ENCODE measurements at regions not wholly inside any gene's neighbourhood (a gene's known extent, or its start where the extent isn't known, plus 50 kb on each side); places are given as distances from the start of the nearest gene placed in this dataset.

DNA sequence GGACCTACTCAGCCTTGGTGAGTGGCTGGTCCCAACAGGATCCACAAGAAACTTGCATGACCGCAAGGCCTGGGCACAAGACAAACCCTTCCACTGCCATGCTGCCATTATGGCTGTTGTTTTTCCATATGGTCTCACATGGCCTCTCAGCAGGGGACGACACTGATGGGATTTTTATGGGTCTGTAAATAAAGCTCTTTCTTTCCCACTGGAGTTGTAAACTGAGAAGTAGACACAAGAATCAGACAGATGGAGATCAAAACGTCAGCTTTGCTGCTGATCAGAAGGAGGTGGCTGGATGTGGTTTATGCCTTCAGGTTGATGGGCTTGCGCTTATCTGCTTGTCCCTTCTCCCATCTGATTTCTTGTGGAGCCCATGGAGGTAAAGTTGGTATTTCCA is 138.1 kb upstream of the KCNJ6 start:
- no peaks in the 10 kb centered on the region for H3K36me3 ChIP-seq (ENCODE audit: control insufficient read depth in 4 of 4, insufficient read depth in 4 of 4, low read length in 4 of 4)
- no peak overlapping the region for H3K27ac ChIP-seq (ENCODE audit: low read depth in 1 of 2, low read length in 1 of 2)
- no peaks in the 10 kb centered on the region for H3K4me1 ChIP-seq (ENCODE audit: control insufficient read depth in 5 of 5, insufficient read depth in 5 of 5, low read length in 5 of 5)
- no peaks in the 10 kb centered on the region for H3K9me3 ChIP-seq (ENCODE audit: control insufficient read depth in 4 of 4, insufficient read depth in 3 of 4, low read length in 3 of 4)
- WGBS, 2 donors = 71 to 80% methylated on average over 4 of the region's 4 CpGs
- no peak overlapping the region for H3K4me3 ChIP-seq
- TF ChIP-seq, protein P1, sequence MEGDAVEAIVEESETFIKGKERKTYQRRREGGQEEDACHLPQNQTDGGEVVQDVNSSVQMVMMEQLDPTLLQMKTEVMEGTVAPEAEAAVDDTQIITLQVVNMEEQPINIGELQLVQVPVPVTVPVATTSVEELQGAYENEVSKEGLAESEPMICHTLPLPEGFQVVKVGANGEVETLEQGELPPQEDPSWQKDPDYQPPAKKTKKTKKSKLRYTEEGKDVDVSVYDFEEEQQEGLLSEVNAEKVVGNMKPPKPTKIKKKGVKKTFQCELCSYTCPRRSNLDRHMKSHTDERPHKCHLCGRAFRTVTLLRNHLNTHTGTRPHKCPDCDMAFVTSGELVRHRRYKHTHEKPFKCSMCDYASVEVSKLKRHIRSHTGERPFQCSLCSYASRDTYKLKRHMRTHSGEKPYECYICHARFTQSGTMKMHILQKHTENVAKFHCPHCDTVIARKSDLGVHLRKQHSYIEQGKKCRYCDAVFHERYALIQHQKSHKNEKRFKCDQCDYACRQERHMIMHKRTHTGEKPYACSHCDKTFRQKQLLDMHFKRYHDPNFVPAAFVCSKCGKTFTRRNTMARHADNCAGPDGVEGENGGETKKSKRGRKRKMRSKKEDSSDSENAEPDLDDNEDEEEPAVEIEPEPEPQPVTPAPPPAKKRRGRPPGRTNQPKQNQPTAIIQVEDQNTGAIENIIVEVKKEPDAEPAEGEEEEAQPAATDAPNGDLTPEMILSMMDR (IDR thresholded peaks at IDR 0.05; ENCODE audit: control extremely low read depth, extremely low read depth) = no peak
- DNase-seq = no peak
- H3K9ac ChIP-seq (ENCODE audit: insufficient read depth in 1 of 2, low read length in 2 of 2) = no peak overlapping the region
- no peak for ATAC-seq (ENCODE audit: insufficient read depth, low FRiP score)
- H3K27me3 ChIP-seq (ENCODE audit: control insufficient read depth in 3 of 3, insufficient read depth in 3 of 3, low read length in 2 of 3) = no peaks in the 10 kb centered on the region

DNA sequence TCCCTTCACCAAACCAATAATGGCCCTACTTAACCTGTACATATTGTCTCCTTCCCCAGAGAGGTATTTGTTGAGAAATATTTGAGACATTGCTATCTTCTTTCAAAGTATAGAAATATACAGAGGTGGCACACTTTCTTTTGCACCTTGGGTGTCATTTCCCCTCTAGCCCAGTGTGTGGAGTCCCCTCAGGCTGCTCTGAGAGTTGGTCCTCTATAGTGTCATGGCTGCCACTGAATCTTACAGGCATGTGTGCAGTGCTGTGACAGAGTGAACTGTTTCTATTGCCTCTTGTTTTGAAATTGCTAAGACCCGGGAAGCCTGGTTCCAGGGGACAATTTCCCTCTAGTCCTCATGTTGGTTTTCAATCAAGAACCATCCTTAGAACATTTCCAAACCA is 140.2 kb upstream of the KCNJ6 start:
- no peak for ATAC-seq (ENCODE audit: insufficient read depth, low FRiP score)
- Histone ChIP-seq H3K4me3 (no peak overlapping the region), H3K9me3 (ENCODE audit: control insufficient read depth in 4 of 4, insufficient read depth in 3 of 4, low read length in 3 of 4) (peaks cover 0 to 2% (median 0%) of the 10 kb centered on the region in 4 donors), H3K27ac (ENCODE audit: low read depth in 1 of 2, low read length in 1 of 2) (no peak overlapping the region), H3K9ac (ENCODE audit: insufficient read depth in 1 of 2, low read length in 2 of 2) (no peak overlapping the region), H3K4me1 (ENCODE audit: control insufficient read depth in 5 of 5, insufficient read depth in 5 of 5, low read length in 5 of 5) (no peaks in the 10 kb centered on the region), H3K36me3 (ENCODE audit: control insufficient read depth in 4 of 4, insufficient read depth in 4 of 4, low read length in 4 of 4) (no peaks in the 10 kb centered on the region), H3K27me3 (ENCODE audit: control insufficient read depth in 3 of 3, insufficient read depth in 3 of 3, low read length in 2 of 3) (no peaks in the 10 kb centered on the region)
- DNase-seq = no peak
- TF ChIP-seq, protein P1 (IDR thresholded peaks at IDR 0.05; ENCODE audit: control extremely low read depth, extremely low read depth) = no peak
- 89 to 96% methylated on average over 1 of the region's 1 CpG for WGBS, 2 donors

DNA sequence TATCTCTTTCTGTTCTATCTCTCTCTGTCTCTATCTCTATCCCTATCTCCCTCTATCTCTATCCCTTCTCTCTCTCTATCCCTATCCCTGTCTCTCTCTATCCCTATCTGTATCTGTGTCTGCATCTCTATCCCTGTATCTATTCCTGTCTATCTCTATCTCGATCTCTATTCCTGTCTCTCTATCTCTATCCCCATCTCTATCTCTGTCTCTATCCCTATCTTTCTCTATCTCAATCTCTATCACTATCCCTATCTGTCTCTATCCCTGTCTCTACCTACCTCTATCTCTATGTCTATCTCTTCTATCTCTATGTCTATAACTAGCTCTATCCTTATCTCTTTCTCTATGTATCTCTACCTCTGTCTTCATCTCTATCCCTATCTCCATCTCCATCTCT is 141.4 kb upstream of the KCNJ6 start:
- ATAC-seq (ENCODE audit: insufficient read depth, low FRiP score) (no peak), DNase-seq (no peak)
- no peak overlapping the region for H3K27ac ChIP-seq (ENCODE audit: low read depth in 1 of 2, low read length in 1 of 2)
- peaks cover 0 to 2% (median 0%) of the 10 kb centered on the region in 4 donors for H3K9me3 ChIP-seq (ENCODE audit: control insufficient read depth in 4 of 4, insufficient read depth in 3 of 4, low read length in 3 of 4)
- H3K27me3 ChIP-seq (ENCODE audit: control insufficient read depth in 3 of 3, insufficient read depth in 3 of 3, low read length in 2 of 3) = no peaks in the 10 kb centered on the region
- H3K9ac ChIP-seq (ENCODE audit: insufficient read depth in 1 of 2, low read length in 2 of 2) = no peak overlapping the region
- no peaks in the 10 kb centered on the region for H3K36me3 ChIP-seq (ENCODE audit: control insufficient read depth in 4 of 4, insufficient read depth in 4 of 4, low read length in 4 of 4)
- TF ChIP-seq, protein P1 (IDR thresholded peaks at IDR 0.05; ENCODE audit: control extremely low read depth, extremely low read depth) = no peak
- H3K4me1 ChIP-seq (ENCODE audit: control insufficient read depth in 5 of 5, insufficient read depth in 5 of 5, low read length in 5 of 5) = no peaks in the 10 kb centered on the region
- WGBS, 2 donors = 89 to 90% methylated on average over 1 of the region's 1 CpG
- H3K4me3 ChIP-seq = no peak overlapping the region

DNA sequence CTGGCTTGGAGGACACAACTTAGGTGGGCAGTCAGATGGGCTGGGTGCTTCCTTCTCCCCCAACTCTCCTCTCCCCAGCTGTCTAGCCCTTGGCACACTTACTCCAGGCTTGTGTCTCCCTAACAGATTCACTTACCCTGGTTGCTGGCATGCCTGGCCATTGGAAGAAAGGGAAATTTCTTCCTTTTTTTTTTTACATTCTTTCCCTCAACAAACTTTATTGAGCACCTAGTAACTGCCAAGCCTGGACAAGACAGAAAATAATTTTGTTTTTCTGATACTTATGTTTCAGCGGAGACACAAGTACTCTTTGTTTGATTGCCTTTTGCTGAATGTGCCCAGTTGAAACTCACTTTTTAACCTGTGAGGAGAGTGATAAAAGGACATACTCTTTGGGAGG is 144.3 kb upstream of the KCNJ6 start:
- Histone ChIP-seq H3K27ac (ENCODE audit: low read depth in 1 of 2, low read length in 1 of 2) (no peak overlapping the region), H3K9me3 (ENCODE audit: control insufficient read depth in 4 of 4, insufficient read depth in 3 of 4, low read length in 3 of 4) (peaks cover 0 to 2% (median 0%) of the 10 kb centered on the region in 4 donors), H3K27me3 (ENCODE audit: control insufficient read depth in 3 of 3, insufficient read depth in 3 of 3, low read length in 2 of 3) (no peaks in the 10 kb centered on the region), H3K4me3 (no peak overlapping the region), H3K4me1 (ENCODE audit: control insufficient read depth in 5 of 5, insufficient read depth in 5 of 5, low read length in 5 of 5) (no peaks in the 10 kb centered on the region), H3K9ac (ENCODE audit: insufficient read depth in 1 of 2, low read length in 2 of 2) (no peak overlapping the region), H3K36me3 (ENCODE audit: control insufficient read depth in 4 of 4, insufficient read depth in 4 of 4, low read length in 4 of 4) (no peaks in the 10 kb centered on the region)
- WGBS, 2 donors = 85 to 89% methylated on average over 1 of the region's 1 CpG
- TF ChIP-seq, protein P1 (IDR thresholded peaks at IDR 0.05; ENCODE audit: control extremely low read depth, extremely low read depth) = no peak
- ATAC-seq (ENCODE audit: insufficient read depth, low FRiP score) = no peak
- DNase-seq = no peak

Data from lung (tissue), 11 donors.